ENCODE measurements at regions not wholly inside any gene's neighbourhood (a gene's known extent, or its start where the extent isn't known, plus 50 kb on each side); places are given as distances from the start of the nearest gene placed in this dataset.
"Not testable (repeated sequence)": the region's sequence is repeated elsewhere in the genome, so short reads cannot be mapped to it uniquely, and the experiment has no call there.

- no peak for DNase-seq (ENCODE audit: low spot score)
Observed at GRCh38 chr2:109720380-109721106, 73.6 kb upstream of the RGPD5 start.

GRCh38 chr2:109721135-109721534 lies 73.0 kb upstream of the RGPD5 start:
- DNase-seq (ENCODE audit: low spot score): no peak

GRCh38 chr2:109721626-109722025 lies 72.5 kb upstream of the RGPD5 start:
- DNase-seq (ENCODE audit: low spot score): no peak

- DNase-seq (ENCODE audit: low spot score): no peak
Observed at GRCh38 chr2:109722026-109722425, 72.1 kb upstream of the RGPD5 start.

- DNase-seq (ENCODE audit: low spot score): not testable (repeated sequence)
Observed at GRCh38 chr2:109722640-109723039, 71.5 kb upstream of the RGPD5 start.

- not testable (repeated sequence) for DNase-seq (ENCODE audit: low spot score)
Observed at GRCh38 chr2:109723153-109723552, 71.0 kb upstream of the RGPD5 start.

- no peak for DNase-seq (ENCODE audit: low spot score)
Observed at GRCh38 chr2:109724533-109725460, 69.3 kb upstream of the RGPD5 start.

- no peak for DNase-seq (ENCODE audit: low spot score)
Observed at GRCh38 chr2:109726379-109727270, 67.5 kb upstream of the RGPD5 start.

GRCh38 chr2:109727929-109728447 lies 66.1 kb upstream of the RGPD5 start:
- DNase-seq (ENCODE audit: low spot score): no peak

GRCh38 chr2:109733746-109734145 lies 60.4 kb upstream of the RGPD5 start:
- not testable (repeated sequence) for DNase-seq (ENCODE audit: low spot score)

- peak; percentile 24 for DNase-seq (ENCODE audit: low spot score)
Observed at GRCh38 chr2:109736177-109736827, 57.8 kb upstream of the RGPD5 start.
